Caco-2 (cell line): ENCODE measurements at regions not wholly inside any gene's neighbourhood (a gene's known extent, or its start where the extent isn't known, plus 50 kb on each side); places are given as distances from the start of the nearest gene placed in this dataset.

Experiments
- BruUV-seq: library from RNA; stranded (reverse); fragments of 400-500 nt; replicated peaks from 2 replicates; lab custom pipeline; 2021; lab: Mats Ljungman, UMichigan
- CTCF ChIA-PET: fragments of 300-600 bp; sonication (Branson Sonifier 250); formaldehyde crosslinking; loops from one replicate; lab custom pipeline; 2022; ENCODE audit warnings: antibody characterized with exemption; lab: Charles Lee
- POLR2A ChIA-PET: fragments of 300-600 bp; sonication (Branson Sonifier 250); formaldehyde crosslinking; loops from one replicate; lab custom pipeline; 2022; ENCODE audit warnings: antibody characterized with exemption; lab: Charles Lee
- DNase-seq, 2 experiments: peaks; one replicate each; pipeline versions ENCODE4 v3.0.0 to v3.0.0-alpha.2; 2020 to 2022
- H3K27me3 ChIP-seq: replicated peaks from 2 replicates; pipeline ENCODE4 v1.6.0; 2011; ENCODE audit warnings: low read length; ENCODE audit not compliant: control insufficient read depth, insufficient read depth
- H3K36me3 ChIP-seq: 2 replicates; pipeline ENCODE4 v1.5.1; 2011; ENCODE audit warnings: low read length; ENCODE audit not compliant: control insufficient read depth, insufficient read depth
- H3K4me1 ChIP-seq: fragments of 250-450 bp; sonication (Bioruptor Pico); 2 replicates; pipeline ENCODE4 v1.5.1; 2020; ENCODE audit warnings: mild to moderate bottlenecking
- H3K4me3 ChIP-seq: 2 replicates; pipeline ENCODE4 v1.5.1; 2011; ENCODE audit warnings: low read depth, mild to moderate bottlenecking, control low read depth, low read length
- H3K9me3 ChIP-seq: fragments of 250-450 bp; sonication (Bioruptor Pico); 2 replicates; pipeline ENCODE4 v1.5.1; 2020; ENCODE audit warnings: mild to moderate bottlenecking, moderate library complexity
- H3K27ac Mint-ChIP-seq: one replicate; pipeline ENCODE4 v1.8.0; 2022; ENCODE audit warnings: mixed read lengths; ENCODE audit not compliant: unreplicated experiment
- H3K27me3 Mint-ChIP-seq: one replicate; pipeline ENCODE4 v1.8.0; 2022; ENCODE audit warnings: mixed read lengths; ENCODE audit not compliant: insufficient read depth, unreplicated experiment
- H3K36me3 Mint-ChIP-seq: one replicate; pipeline ENCODE4 v1.8.0; 2022; ENCODE audit warnings: mild to moderate bottlenecking, mixed read lengths; ENCODE audit not compliant: insufficient read depth, unreplicated experiment
- H3K4me1 Mint-ChIP-seq: one replicate; pipeline ENCODE4 v1.8.0; 2022; ENCODE audit warnings: low read depth, mixed read lengths; ENCODE audit not compliant: unreplicated experiment
- H3K4me3 Mint-ChIP-seq: one replicate; pipeline ENCODE4 v1.8.0; 2022; ENCODE audit warnings: mild to moderate bottlenecking, moderate library complexity, mixed read lengths; ENCODE audit not compliant: unreplicated experiment
- H3K9me3 Mint-ChIP-seq: one replicate; pipeline ENCODE4 v1.8.0; 2022; ENCODE audit warnings: mixed read lengths; ENCODE audit not compliant: unreplicated experiment
- CTCF ChIP-seq, 2 experiments: fragments of 200-600 bp in 1 of 2; IDR thresholded peaks; 1 replicate in 1 of 2; 2 replicates in 1 of 2; pipeline versions ENCODE4 v1.5.1 to v1.8.0; 2011 to 2022; ENCODE audit warnings: antibody characterized with exemption in 1 of 2, control low read depth in 1 of 2, inconsistent platforms in 1 of 2, low read depth in 1 of 2, low read length in 1 of 2, mild to moderate bottlenecking in 1 of 2, moderate library complexity in 1 of 2; ENCODE audit not compliant: insufficient read depth in 1 of 2, severe bottlenecking in 1 of 2, unreplicated experiment in 1 of 2
- intact Hi-C: fragments of 100-400 bp; cut with micrococcal nuclease; formaldehyde crosslinking; loops from one replicate; pipeline ENCODE4 v1.10.0; 2022; ENCODE audit not compliant: unreplicated experiment

- Histone ChIP-seq H3K4me3 (no peak overlapping the region), H3K27me3 (no peaks in the 10 kb centered on the region), H3K36me3 (no peaks in the 10 kb centered on the region), H3K4me1 (0 out of 2 replicates have a peak, but pooled peaks cover 1% of the 10 kb centered on the region), H3K9me3 (no peaks in the 10 kb centered on the region)
- no peak overlapping the region for H3K27ac Mint-ChIP-seq
- H3K27me3 Mint-ChIP-seq = peaks cover 2% of the 10 kb centered on the region
- no peaks in the 10 kb centered on the region for H3K9me3 Mint-ChIP-seq
- no peaks in the 10 kb centered on the region for H3K36me3 Mint-ChIP-seq
- ChIA-PET CTCF (no interaction called here), POLR2A (no interaction called here)
- DNase-seq = no peak
- TF ChIP-seq CTCF (IDR thresholded peaks at IDR 0.05; ENCODE audit: insufficient read depth in 1 of 2, low read depth in 1 of 2, low read length in 1 of 2, severe bottlenecking in 1 of 2, unreplicated experiment in 1 of 2) = no peak
- BruUV-seq = no TSS peak
- intact Hi-C loops = no loop called here
- H3K4me3 Mint-ChIP-seq = no peak overlapping the region
- no peaks in the 10 kb centered on the region for H3K4me1 Mint-ChIP-seq
Observed at GRCh38 chr16:52054326-52054725, 492.6 kb downstream of the TOX3 start.

GRCh38 chr16:52052818-52053217, 494.1 kb downstream of the TOX3 start:
- Histone ChIP-seq H3K9me3 (no peaks in the 10 kb centered on the region; the same call in 1 of the 2 replicates), H3K27me3 (no peaks in the 10 kb centered on the region), H3K36me3 (no peaks in the 10 kb centered on the region), H3K4me1 (0 out of 2 replicates have a peak, but pooled peaks cover 9% of the 10 kb centered on the region), H3K4me3 (no peak overlapping the region)
- Mint-ChIP-seq H3K36me3 (no peaks in the 10 kb centered on the region), H3K4me1 (no peaks in the 10 kb centered on the region), H3K27ac (no peak overlapping the region), H3K9me3 (no peaks in the 10 kb centered on the region), H3K4me3 (no peak overlapping the region), H3K27me3 (no peaks in the 10 kb centered on the region)
- POLR2A ChIA-PET = no interaction called here
- no peak for DNase-seq
- intact Hi-C loops = no loop called here
- CTCF ChIA-PET = no interaction called here
- no TSS peak for BruUV-seq
- no peak for TF ChIP-seq CTCF (IDR thresholded peaks at IDR 0.05; ENCODE audit: insufficient read depth in 1 of 2, low read depth in 1 of 2, low read length in 1 of 2, severe bottlenecking in 1 of 2, unreplicated experiment in 1 of 2)

GRCh38 chr16:52051414-52052172, 495.4 kb downstream of the TOX3 start:
- H3K4me1 Mint-ChIP-seq = no peaks in the 10 kb centered on the region
- H3K4me3 Mint-ChIP-seq = no peak overlapping the region
- H3K9me3 ChIP-seq = no peaks in the 10 kb centered on the region; the same call in 1 of the 2 replicates
- POLR2A ChIA-PET = no interaction called here
- DNase-seq = no peak
- intact Hi-C loops = no loop called here
- no peak overlapping the region for H3K27ac Mint-ChIP-seq
- H3K27me3 ChIP-seq = no peaks in the 10 kb centered on the region
- no peak for TF ChIP-seq CTCF (IDR thresholded peaks at IDR 0.05; ENCODE audit: insufficient read depth in 1 of 2, low read depth in 1 of 2, low read length in 1 of 2, severe bottlenecking in 1 of 2, unreplicated experiment in 1 of 2)
- CTCF ChIA-PET = no interaction called here
- 0 out of 2 replicates have a peak, but pooled peaks cover 9% of the 10 kb centered on the region for H3K4me1 ChIP-seq
- no peaks in the 10 kb centered on the region for H3K27me3 Mint-ChIP-seq
- no peak overlapping the region for H3K4me3 ChIP-seq
- no TSS peak for BruUV-seq
- no peaks in the 10 kb centered on the region for H3K9me3 Mint-ChIP-seq
- no peaks in the 10 kb centered on the region for H3K36me3 ChIP-seq
- no peaks in the 10 kb centered on the region for H3K36me3 Mint-ChIP-seq
